Ovary (tissue), 7 donors: ENCODE measurements at regions not wholly inside any gene's neighbourhood (a gene's known extent, or its start where the extent isn't known, plus 50 kb on each side); places are given as distances from the start of the nearest gene placed in this dataset.

Experiments
- DNase-seq, 5 donors: peaks; one replicate each; pipeline ENCODE4 v3.0.0-alpha.2; 2019 to 2020
- H3K27ac ChIP-seq, 2 donors: fragments of 200-600 bp; one replicate each; pipeline versions ENCODE4 v1.5.1 to v1.8.0; 2019 to 2022
- H3K27me3 ChIP-seq: fragments of 200-600 bp; one replicate; pipeline ENCODE4 v1.8.0; 2022
- H3K36me3 ChIP-seq: fragments of 200-600 bp; sonication (generic); one replicate; pipeline ENCODE4 v1.5.1; 2019
- H3K4me1 ChIP-seq: one replicate; pipeline ENCODE4 v1.8.1; 2013; ENCODE audit warnings: mild to moderate bottlenecking, moderate library complexity; ENCODE audit not compliant: insufficient read depth
- H3K4me3 ChIP-seq: fragments of 200-600 bp; sonication (generic); one replicate; pipeline ENCODE4 v1.5.1; 2017
- H3K9me3 ChIP-seq, 2 donors: fragments of 200-600 bp in 1 of 2; sonication (generic) in 1 of 2; one replicate each; pipeline versions ENCODE4 v1.5.1 to v1.8.1; 2013 to 2019; ENCODE audit warnings: mild to moderate bottlenecking in 1 of 2, moderate library complexity in 1 of 2
- EP300 ChIP-seq: sonication (generic); formaldehyde crosslinking; IDR thresholded peaks from one replicate; pipeline ENCODE4 v1.6.1; 2017; ENCODE audit warnings: antibody characterized with exemption
- POLR2A ChIP-seq: fragments of 450-650 bp; IDR thresholded peaks from one replicate; pipeline ENCODE4 v1.6.1; 2017; ENCODE audit warnings: antibody characterized with exemption, mild to moderate bottlenecking, moderate library complexity
- WGBS, 3 donors: extraction: QIAGEN DNeasy Blood & Tissue Kit in 1 of 3; methylation state at CpG; one replicate each; pipeline versions ENCODE4 v1.1.5 to v1.1.7; 2013 to 2017; 5-methylcytosine and 5-hydroxymethylcytosine counted together
- intact Hi-C, 4 donors: fragments of 100-400 bp; cut with DNase I; formaldehyde crosslinking; loops; one replicate each; pipeline versions ENCODE4 v1.11.0 to v1.15.1; 2022 to 2023
- TF ChIP-seq, protein P1 (sequence below), 3 donors: fragments of 450-650 bp in 2 of 3; fragments of 200-600 bp in 1 of 3; IDR thresholded peaks; one replicate each; pipeline versions ENCODE4 v1.5.1 to v1.8.0; 2016 to 2022; ENCODE audit warnings: antibody characterized with exemption in 3 of 3, mild to moderate bottlenecking in 1 of 3
- donor health status: DM: no; HTN: no; CAD: no; lungs with moderate emphysema.
- donor health status: DM: no; HTN: no; CAD: no.
- donor health status: Bipolar disorder and iron deficiency.
- donor health status: DM: no; HTN: no; CAD: no.
- donor health status: DM: yes; HTN: yes; CAD: no.

DNA sequence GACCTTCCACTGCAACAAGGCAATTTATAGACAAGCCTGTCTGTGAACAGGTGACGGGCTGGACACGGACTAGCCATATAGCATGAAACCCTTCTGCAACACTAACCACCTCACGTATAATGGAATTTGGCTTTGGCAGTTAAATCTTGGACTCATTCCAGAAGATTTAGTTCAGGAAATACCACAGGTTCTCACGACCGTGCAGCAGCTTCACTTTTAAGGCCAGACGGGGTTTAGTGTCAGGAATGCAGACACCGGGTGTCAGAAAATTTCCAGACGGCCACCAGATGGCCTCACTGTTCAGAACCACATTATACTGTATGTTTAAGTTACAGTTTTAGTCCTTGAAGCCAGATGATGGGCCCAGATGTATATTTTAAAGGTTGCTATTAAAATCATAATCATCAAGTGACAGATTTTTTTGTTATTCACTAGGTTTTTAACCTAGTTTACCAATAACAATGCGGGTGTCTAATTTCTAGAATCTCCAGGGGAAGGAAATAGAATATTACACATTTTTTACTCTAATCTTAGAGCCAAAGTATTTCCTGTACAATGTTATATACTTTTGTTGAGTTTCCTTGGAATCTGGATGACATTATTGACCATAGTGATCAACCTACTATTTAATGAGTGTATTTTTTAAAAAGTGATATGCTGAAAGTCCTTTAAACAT lies 90.5 kb upstream of the TMPO start:
- Histone ChIP-seq H3K9me3 (no peaks in the 10 kb centered on the region), H3K27me3 (no peaks in the 10 kb centered on the region), H3K27ac (no peak overlapping the region), H3K36me3 (no peaks in the 10 kb centered on the region), H3K4me3 (no peak overlapping the region), H3K4me1 (peaks cover 4% of the 10 kb centered on the region)
- 13 to 15% (median 15%) methylated on average over 9 of the region's 9 CpGs for WGBS, 3 donors
- TF ChIP-seq, protein P1, sequence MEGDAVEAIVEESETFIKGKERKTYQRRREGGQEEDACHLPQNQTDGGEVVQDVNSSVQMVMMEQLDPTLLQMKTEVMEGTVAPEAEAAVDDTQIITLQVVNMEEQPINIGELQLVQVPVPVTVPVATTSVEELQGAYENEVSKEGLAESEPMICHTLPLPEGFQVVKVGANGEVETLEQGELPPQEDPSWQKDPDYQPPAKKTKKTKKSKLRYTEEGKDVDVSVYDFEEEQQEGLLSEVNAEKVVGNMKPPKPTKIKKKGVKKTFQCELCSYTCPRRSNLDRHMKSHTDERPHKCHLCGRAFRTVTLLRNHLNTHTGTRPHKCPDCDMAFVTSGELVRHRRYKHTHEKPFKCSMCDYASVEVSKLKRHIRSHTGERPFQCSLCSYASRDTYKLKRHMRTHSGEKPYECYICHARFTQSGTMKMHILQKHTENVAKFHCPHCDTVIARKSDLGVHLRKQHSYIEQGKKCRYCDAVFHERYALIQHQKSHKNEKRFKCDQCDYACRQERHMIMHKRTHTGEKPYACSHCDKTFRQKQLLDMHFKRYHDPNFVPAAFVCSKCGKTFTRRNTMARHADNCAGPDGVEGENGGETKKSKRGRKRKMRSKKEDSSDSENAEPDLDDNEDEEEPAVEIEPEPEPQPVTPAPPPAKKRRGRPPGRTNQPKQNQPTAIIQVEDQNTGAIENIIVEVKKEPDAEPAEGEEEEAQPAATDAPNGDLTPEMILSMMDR (IDR thresholded peaks at IDR 0.05) = peak; percentile 32 to 75 (median 68)
- no peak for TF ChIP-seq POLR2A
- peak; percentile 56 to 74 (median 65) for DNase-seq
- intact Hi-C loops = loop anchor here (5.0 to 10.0 kb wide), 4 partner anchors 90 to 230 kb away; partner anchors contain the start of genes TMPO (in 3 of the 4) and APAF1 (in 1 of the 4)

DNA sequence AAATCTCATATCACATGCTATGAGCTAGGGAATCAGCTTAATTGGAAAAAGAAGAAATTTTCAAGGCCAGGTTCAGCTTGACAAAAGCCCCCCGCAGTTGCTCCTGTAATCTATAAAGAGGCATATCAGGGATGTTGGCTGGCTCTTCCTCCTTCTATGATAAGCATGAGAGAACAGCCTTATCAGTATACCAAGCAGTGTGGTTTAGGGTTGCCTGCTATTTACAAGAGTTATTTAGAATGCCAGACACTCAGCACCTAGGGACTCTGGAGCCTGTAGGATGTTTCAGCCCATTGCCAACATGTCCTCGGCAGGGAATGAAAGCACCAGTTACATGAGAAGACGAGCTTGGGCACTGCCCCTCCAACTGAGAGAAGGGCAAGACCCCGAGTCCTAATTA lies 89.5 kb upstream of the TMPO start:
- intact Hi-C loops = loop anchor here in 2 of 4 donors (10.0 kb wide), 2 partner anchors 89 to 229 kb away; partner anchors contain the start of gene TMPO (in 1 of the 2)
- DNase-seq = no peak
- Histone ChIP-seq H3K4me3 (no peak overlapping the region), H3K9me3 (no peaks in the 10 kb centered on the region), H3K27ac (no peak overlapping the region), H3K36me3 (no peaks in the 10 kb centered on the region), H3K27me3 (no peaks in the 10 kb centered on the region), H3K4me1 (no peaks in the 10 kb centered on the region)
- 43 to 60% (median 44%) methylated on average over 4 of the region's 4 CpGs for WGBS, 3 donors
- no peak for TF ChIP-seq EP300
- TF ChIP-seq, protein P1 (IDR thresholded peaks at IDR 0.05) = no peak
- no peak for TF ChIP-seq POLR2A

DNA sequence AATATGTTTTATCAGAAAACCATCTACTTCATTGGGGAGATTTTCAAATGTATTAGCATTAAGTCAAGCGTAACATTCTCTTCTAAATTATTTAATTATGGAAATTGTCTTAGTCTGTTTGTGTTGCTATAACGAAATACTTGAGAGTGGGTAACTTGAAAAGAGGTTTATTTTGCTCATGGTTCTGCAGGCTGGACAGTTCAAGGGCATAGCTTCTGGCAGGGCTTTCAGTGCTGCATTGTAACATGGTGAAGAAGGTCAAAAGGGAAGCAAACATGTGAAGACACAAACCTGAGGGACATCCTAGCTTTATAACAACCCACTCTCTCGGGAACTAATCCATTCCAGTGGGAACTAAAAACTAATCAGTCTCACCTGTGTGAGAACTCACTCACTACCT lies 84.3 kb upstream of the TMPO start:
- Histone ChIP-seq H3K27me3 (no peaks in the 10 kb centered on the region), H3K4me1 (no peaks in the 10 kb centered on the region), H3K9me3 (no peaks in the 10 kb centered on the region), H3K36me3 (no peaks in the 10 kb centered on the region), H3K27ac (no peak overlapping the region), H3K4me3 (no peak overlapping the region)
- 86 to 91% (median 89%) methylated on average over 3 of the region's 3 CpGs for WGBS, 3 donors
- no peak for DNase-seq
- no peak for TF ChIP-seq POLR2A
- TF ChIP-seq EP300 = no peak
- TF ChIP-seq, protein P1 (IDR thresholded peaks at IDR 0.05) = no peak
- intact Hi-C loops = no loop called here

DNA sequence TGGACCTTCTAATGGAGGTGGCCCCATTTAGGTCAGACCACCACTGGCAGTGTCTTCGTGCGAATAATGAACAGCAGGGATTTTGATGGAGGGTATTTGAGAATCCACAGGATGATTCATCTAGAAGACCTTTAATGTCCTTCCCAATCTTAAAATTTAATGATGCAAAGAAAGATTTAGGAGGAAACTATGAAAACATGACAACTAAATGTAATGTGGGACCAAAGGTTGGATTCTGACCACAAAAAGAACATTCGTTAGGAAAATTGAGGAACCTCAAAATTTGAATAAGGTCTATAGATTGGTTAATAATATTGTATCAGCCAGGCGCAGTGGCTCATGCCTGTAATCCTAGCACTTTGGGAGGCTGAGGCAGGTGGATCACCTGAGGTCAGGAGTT lies 78.2 kb upstream of the TMPO start:
- H3K4me3 ChIP-seq = no peak overlapping the region
- H3K4me1 ChIP-seq = peaks cover 6% of the 10 kb centered on the region
- H3K9me3 ChIP-seq = no peaks in the 10 kb centered on the region
- no peaks in the 10 kb centered on the region for H3K36me3 ChIP-seq
- intact Hi-C loops = no loop called here
- DNase-seq = no peak
- 90 to 91% (median 90%) methylated on average over 4 of the region's 4 CpGs for WGBS, 3 donors
- H3K27ac ChIP-seq = no peak overlapping the region
- H3K27me3 ChIP-seq = no peaks in the 10 kb centered on the region
- TF ChIP-seq EP300 = no peak
- TF ChIP-seq, protein P1 (IDR thresholded peaks at IDR 0.05) = no peak
- no peak for TF ChIP-seq POLR2A
